ENCODE measurements at regions not wholly inside any gene's neighbourhood (a gene's known extent, or its start where the extent isn't known, plus 50 kb on each side); places are given as distances from the start of the nearest gene placed in this dataset.

GRCh38 chr14:104431351-104431928, 148.1 kb upstream of the C14orf180 start:
- DNase-seq (ENCODE audit: low read depth) = no peak
- TF ChIP-seq CTCF (IDR thresholded peaks at IDR 0.05; ENCODE audit: insufficient read depth, low read depth, low read length, missing control alignments) = no peak

DNA sequence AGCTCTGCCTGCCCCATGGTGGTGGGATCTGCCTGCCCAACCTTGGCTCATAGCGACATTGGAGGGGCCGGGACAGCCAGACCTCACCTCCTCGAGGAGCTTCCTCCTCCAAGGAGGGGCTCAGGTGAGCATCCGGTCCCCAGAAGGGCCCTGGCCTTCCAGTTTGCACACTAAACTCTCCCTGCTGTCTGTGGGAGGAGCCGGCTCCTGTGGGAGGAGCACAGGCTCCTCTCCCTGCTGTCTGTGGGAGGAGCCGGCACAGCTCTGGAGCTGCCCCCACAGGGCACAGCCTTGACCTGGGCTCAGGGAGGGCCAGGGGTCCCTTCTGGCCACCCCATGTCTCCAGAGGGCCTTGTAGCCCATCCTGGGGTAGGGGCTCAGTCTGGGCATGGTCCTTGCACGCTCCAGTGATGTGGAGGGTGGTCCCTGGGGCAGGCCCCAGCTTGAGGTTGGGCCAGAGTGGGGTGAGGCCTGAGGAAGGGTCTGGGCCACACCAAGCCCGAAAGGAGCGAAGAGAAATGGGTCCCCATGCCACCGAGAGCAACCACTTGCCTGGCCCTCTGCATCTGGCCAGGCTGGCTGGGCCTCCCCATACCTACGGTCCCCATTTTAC, 147.5 kb upstream of the C14orf180 start:
- no peak for TF ChIP-seq CTCF (IDR thresholded peaks at IDR 0.05; ENCODE audit: insufficient read depth, low read depth, low read length, missing control alignments)
- DNase-seq (ENCODE audit: low read depth) = no peak

More at GRCh38 chr14:104431351-104431928, 148.1 kb upstream of the C14orf180 start:
- no peak overlapping the region for H3K4me3 ChIP-seq (ENCODE audit: low read length)

GRCh38 chr14:104432611-104433231, 146.8 kb upstream of the C14orf180 start:
- no peak for TF ChIP-seq CTCF (IDR thresholded peaks at IDR 0.05; ENCODE audit: insufficient read depth, low read depth, low read length, missing control alignments)
- no peak for DNase-seq (ENCODE audit: low read depth)
- H3K4me3 ChIP-seq (ENCODE audit: low read length) = no peak overlapping the region

More for the DNA sequence above, 147.5 kb upstream of the C14orf180 start:
- no peak overlapping the region for H3K4me3 ChIP-seq (ENCODE audit: low read length)

DNA sequence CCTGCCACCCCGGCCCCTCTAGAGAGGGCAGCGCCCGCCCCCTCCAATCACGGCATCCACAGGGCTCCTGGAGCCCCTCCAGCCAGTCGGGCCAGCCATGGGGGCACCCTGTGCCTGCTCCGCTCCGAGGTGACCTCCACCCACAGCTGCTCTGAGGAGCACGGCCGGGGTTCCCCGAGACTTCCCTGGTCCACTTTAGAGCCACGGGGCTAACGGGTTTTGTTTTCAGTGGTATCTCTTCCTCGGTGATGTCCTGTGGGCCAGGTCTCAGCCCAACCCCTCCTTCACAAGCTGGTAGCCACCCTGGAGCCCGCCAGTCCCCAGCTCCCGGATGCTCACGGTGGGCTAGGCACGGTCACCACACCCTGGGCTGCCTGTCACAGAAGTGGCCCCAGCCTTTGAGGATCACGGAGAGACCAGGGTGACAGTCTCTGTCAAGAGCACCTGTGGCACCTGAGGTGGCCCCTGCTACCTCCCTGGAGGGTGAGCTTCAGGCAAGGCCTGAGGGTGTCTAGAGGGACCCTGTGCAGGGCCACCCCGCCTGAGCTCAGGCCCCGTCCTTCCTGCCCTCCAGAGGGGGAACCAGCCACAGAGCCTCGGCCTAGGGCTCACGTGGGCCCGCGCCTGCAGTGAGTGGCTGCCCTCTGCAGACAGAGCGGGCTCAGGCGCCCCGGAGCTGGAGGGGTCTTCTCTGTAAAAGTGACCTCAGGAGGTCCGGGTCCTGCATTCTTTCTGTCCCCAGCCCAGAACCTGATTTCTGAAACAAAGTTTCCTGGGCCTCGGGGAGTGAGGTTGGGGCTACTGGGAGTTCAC, 146.0 kb upstream of the C14orf180 start:
- H3K4me3 ChIP-seq (ENCODE audit: low read length) = no peak overlapping the region
- no peak for TF ChIP-seq CTCF (IDR thresholded peaks at IDR 0.05; ENCODE audit: insufficient read depth, low read depth, low read length, missing control alignments)
- DNase-seq (ENCODE audit: low read depth) = no peak

DNA sequence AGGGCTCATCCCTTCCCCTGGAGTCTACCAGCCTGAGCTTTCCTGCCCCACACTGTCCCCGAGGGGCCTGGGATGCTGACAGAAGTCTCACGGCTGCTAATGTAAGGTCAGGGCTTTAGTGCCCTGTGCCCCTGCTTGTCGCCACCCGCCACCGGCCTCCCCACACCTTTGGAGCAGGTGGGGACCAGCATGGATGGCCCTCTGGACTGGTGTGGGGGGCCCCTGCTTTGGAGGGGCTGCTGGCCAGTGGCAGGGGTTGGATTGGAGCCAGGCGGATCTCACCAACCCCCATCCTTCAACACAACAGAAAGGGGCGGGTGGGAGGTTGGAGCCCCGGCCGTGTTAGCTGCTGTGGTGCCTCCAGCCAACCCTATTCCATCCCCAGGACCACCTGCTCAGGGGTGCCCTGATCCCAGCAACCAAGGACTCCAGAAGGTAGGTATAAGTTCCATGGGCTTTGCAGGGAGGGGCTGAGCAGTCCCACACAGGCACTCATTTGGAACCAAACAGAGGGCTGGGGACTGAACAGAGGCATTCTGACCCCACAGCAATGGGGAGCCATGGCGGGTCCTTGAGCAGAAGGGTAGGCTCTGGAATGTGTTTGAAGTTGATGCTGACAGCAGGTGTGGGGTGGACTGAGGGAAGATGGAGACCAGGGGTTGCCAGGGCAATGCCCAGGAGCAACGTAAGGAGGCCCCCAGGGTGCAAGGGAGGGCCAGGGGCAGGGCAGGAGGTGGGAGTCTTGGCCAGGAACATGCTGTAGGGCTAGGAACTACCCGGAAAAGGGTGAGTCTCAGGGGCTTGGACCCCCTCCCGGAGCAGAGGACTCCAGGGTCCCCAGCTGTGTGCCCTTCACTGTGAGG, 145.1 kb upstream of the C14orf180 start:
- no peak for TF ChIP-seq CTCF (IDR thresholded peaks at IDR 0.05; ENCODE audit: insufficient read depth, low read depth, low read length, missing control alignments)
- DNase-seq (ENCODE audit: low read depth) = no peak

More for the DNA sequence above, 145.1 kb upstream of the C14orf180 start:
- H3K4me3 ChIP-seq (ENCODE audit: low read length) = no peak overlapping the region
